Hepatocyte (in vitro differentiated cells): ENCODE measurements at regions not wholly inside any gene's neighbourhood (a gene's known extent, or its start where the extent isn't known, plus 50 kb on each side); places are given as distances from the start of the nearest gene placed in this dataset.

Source experiments
- DNase-seq: peaks from one replicate; pipeline ENCODE4 v3.0.0-alpha.2; 2016; ENCODE audit warnings: low spot score
- H2AFZ ChIP-seq: fragments of 200-600 bp; sonication (generic); 2 replicates; pipeline ENCODE4 v1.6.0; 2016; ENCODE audit warnings: antibody characterized with exemption, mild to moderate bottlenecking
- H3K27ac ChIP-seq: fragments of 200-600 bp; sonication (generic); 2 replicates; pipeline ENCODE4 v1.5.1; 2016; ENCODE audit warnings: mild to moderate bottlenecking
- H3K27me3 ChIP-seq: fragments of 200-600 bp; sonication (generic); 2 replicates; pipeline ENCODE4 v1.6.1; 2016
- H3K36me3 ChIP-seq: fragments of 200-600 bp; sonication (generic); replicated peaks from 2 replicates; pipeline ENCODE4 v1.5.1; 2016; ENCODE audit warnings: low read depth; ENCODE audit not compliant: insufficient read depth
- H3K4me1 ChIP-seq: fragments of 200-600 bp; sonication (generic); 2 replicates; pipeline ENCODE4 v1.5.1; 2016; ENCODE audit warnings: mild to moderate bottlenecking, moderate library complexity; ENCODE audit not compliant: insufficient read depth
- H3K4me2 ChIP-seq: fragments of 200-600 bp; sonication (generic); 2 replicates; pipeline ENCODE4 v1.6.0; 2016
- H3K4me3 ChIP-seq: fragments of 200-600 bp; sonication (generic); 2 replicates; pipeline ENCODE4 v1.5.1; 2016; ENCODE audit warnings: mild to moderate bottlenecking
- H3K79me2 ChIP-seq: fragments of 200-600 bp; sonication (generic); 2 replicates; pipeline ENCODE4 v1.6.0; 2017; ENCODE audit warnings: mild to moderate bottlenecking
- H3K9me2 ChIP-seq: fragments of 200-600 bp; sonication (generic); replicated peaks from 2 replicates; pipeline ENCODE4 v1.6.0; 2017; ENCODE audit warnings: mild to moderate bottlenecking; ENCODE audit not compliant: insufficient read depth
- H3K9me3 ChIP-seq: fragments of 200-600 bp; sonication (generic); 2 replicates; pipeline ENCODE4 v1.5.1; 2016; ENCODE audit warnings: low read depth, mild to moderate bottlenecking
- H4K20me1 ChIP-seq: fragments of 200-600 bp; sonication (generic); 2 replicates; pipeline ENCODE4 v1.6.0; 2016; ENCODE audit warnings: mild to moderate bottlenecking; ENCODE audit not compliant: insufficient read depth, poor library complexity, severe bottlenecking
- CTCF ChIP-seq: fragments of 200-600 bp; sonication (generic); IDR thresholded peaks from 2 replicates; pipeline ENCODE4 v1.5.1; 2016; ENCODE audit warnings: antibody characterized with exemption, mild to moderate bottlenecking; ENCODE audit not compliant: poor library complexity
- EZH2 ChIP-seq: fragments of 200-600 bp; sonication (generic); IDR thresholded peaks from 2 replicates; pipeline ENCODE4 v1.6.1; 2016; ENCODE audit warnings: antibody characterized with exemption, mild to moderate bottlenecking, borderline replicate concordance
- EZH2phosphoT487 ChIP-seq: fragments of 200-600 bp; sonication (generic); IDR thresholded peaks from one replicate; pipeline ENCODE4 v1.6.1; 2018; ENCODE audit warnings: antibody characterized with exemption, mild to moderate bottlenecking, low read depth, moderate library complexity; ENCODE audit not compliant: unreplicated experiment, severe bottlenecking
- WGBS: methylation state at CpG from one replicate; pipeline ENCODE4 v1.1.6; 2016; ENCODE audit warnings: low lambda C conversion rate; ENCODE audit errors: missing lambda C conversion rate; 5-methylcytosine and 5-hydroxymethylcytosine counted together

GRCh38 chr20:50386641-50386960 lies 123.6 kb upstream of the PTPN1 start:
- WGBS: 55% methylated on average over 6 of the region's 6 CpGs
- Histone ChIP-seq H3K36me3 (no peaks in the 10 kb centered on the region), H3K4me2 (no peak overlapping the region), H4K20me1 (no peaks in the 10 kb centered on the region), H3K9me2 (no peaks in the 10 kb centered on the region), H3K9me3 (no peaks in the 10 kb centered on the region), H2AFZ (no peak overlapping the region), H3K4me1 (peaks cover 16% of the 10 kb centered on the region), H3K27ac (no peak overlapping the region), H3K27me3 (no peaks in the 10 kb centered on the region), H3K79me2 (no peaks in the 10 kb centered on the region), H3K4me3 (no peak overlapping the region)
- DNase-seq: no peak
- no peak for TF ChIP-seq CTCF
- no peak for TF ChIP-seq EZH2phosphoT487
- TF ChIP-seq EZH2: no peak

GRCh38 chr20:50387218-50387995 lies 122.8 kb upstream of the PTPN1 start:
- no peak overlapping the region for H2AFZ ChIP-seq
- DNase-seq: no peak
- H3K4me3 ChIP-seq: no peak overlapping the region
- no peaks in the 10 kb centered on the region for H3K36me3 ChIP-seq
- no peaks in the 10 kb centered on the region for H3K79me2 ChIP-seq
- no peak overlapping the region for H3K4me2 ChIP-seq
- H3K27ac ChIP-seq: no peak overlapping the region
- 74% methylated on average over 21 of the region's 21 CpGs for WGBS
- no peaks in the 10 kb centered on the region for H3K9me2 ChIP-seq
- no peaks in the 10 kb centered on the region for H4K20me1 ChIP-seq
- H3K27me3 ChIP-seq: no peaks in the 10 kb centered on the region
- no peaks in the 10 kb centered on the region for H3K9me3 ChIP-seq
- H3K4me1 ChIP-seq: peaks cover 16% of the 10 kb centered on the region
- TF ChIP-seq EZH2phosphoT487: no peak
- TF ChIP-seq EZH2: no peak
- TF ChIP-seq CTCF: no peak

GRCh38 chr20:50387996-50388332 lies 122.2 kb upstream of the PTPN1 start:
- no peak overlapping the region for H3K4me3 ChIP-seq
- no peak overlapping the region for H2AFZ ChIP-seq

More at GRCh38 chr20:50387996-50388332, 122.2 kb upstream of the PTPN1 start:
- Histone ChIP-seq H3K4me2 (no peak overlapping the region), H3K9me3 (no peaks in the 10 kb centered on the region), H3K27me3 (no peaks in the 10 kb centered on the region), H3K27ac (no peak overlapping the region), H3K36me3 (no peaks in the 10 kb centered on the region), H3K4me1 (peaks cover 15% of the 10 kb centered on the region), H3K79me2 (no peaks in the 10 kb centered on the region), H4K20me1 (no peaks in the 10 kb centered on the region), H3K9me2 (no peaks in the 10 kb centered on the region)
- DNase-seq: no peak
- 78% methylated on average over 6 of the region's 6 CpGs for WGBS
- TF ChIP-seq CTCF (no peak), EZH2phosphoT487 (no peak), EZH2 (no peak)
